NCI-H1436 (cell line): ENCODE measurements at regions not wholly inside any gene's neighbourhood (a gene's known extent, or its start where the extent isn't known, plus 50 kb on each side); places are given as distances from the start of the nearest gene placed in this dataset.

Source experiments
- DNase-seq: peaks from one replicate; lab custom pipeline; 2025; lab: John Stamatoyannopoulos, UW

DNA sequence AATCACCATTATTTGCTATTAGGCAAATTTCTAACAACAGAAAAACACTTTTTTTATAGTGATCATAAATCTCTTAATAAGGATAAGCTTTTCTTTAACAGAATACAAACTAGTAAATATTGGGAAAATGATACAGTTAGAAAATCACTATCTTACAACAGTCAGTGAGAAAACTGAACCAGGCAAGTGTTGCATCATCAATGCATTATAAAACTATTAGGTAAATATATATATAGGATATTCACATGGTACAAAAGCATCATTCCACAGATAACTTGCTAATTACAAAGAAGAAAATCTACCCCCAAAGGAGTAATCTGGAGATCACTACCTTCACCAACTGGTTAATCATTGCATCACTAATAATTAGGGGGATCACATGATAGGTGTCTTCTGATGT, 652.1 kb downstream of the HACE1 start:
- no peak for DNase-seq

DNA sequence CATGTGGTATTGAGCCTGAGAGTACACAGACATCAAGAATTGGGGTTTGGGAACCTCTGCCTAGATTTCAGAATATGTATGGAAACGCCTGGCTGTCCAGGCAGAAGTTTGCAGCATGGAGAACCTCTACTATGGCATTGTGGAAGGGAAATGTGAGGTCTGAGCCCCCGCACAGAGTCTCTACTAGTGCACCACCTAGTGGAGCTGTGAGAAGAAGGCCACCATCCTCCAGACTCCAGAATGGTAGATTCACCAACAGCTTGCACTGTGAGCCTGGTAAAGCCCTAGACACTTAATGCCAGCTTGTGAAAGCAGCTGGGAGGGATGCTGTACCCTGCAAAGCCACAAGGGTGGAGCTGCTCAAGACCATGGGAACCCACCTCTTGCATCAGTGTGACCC, 658.2 kb downstream of the HACE1 start:
- DNase-seq = no peak

DNA sequence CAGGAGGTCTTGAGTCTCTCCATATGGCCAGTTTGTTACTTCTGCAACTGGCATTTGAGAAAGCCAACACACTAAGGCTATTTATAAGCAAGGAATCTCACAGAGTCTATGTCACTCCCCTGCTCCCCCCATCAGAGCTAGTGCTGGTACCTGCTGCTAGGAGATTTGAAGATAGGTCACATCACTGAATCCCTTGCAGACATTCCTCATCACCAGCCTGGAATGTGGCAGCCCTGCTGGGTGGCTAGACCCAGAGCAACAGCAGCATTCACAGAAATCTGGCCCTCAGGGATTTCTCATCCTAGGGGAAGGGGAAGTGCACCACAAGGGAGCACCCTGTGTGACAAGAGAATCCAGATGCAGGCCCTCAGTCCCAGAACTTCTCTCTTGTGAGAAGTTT, 672.1 kb downstream of the HACE1 start:
- no peak for DNase-seq

DNA sequence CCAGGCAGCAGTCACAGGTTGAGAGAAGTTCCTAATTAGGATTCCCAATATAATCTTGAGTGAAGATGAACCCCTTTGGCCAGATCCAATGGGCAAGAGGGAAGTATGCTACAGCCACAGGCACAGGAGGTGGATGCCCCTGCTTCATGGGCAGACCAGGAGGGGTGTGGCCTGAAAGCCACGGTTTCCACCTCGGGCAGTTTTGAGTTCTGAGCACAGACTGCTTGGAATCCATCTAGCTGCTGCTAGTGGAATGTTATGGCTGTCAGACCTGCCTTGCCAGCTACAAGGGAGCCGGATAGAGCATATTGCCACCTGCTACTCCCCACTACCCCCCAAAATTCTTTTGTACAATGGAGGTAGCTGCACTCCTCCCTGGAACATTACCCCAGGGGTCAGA, 672.9 kb downstream of the HACE1 start:
- DNase-seq = no peak

DNA sequence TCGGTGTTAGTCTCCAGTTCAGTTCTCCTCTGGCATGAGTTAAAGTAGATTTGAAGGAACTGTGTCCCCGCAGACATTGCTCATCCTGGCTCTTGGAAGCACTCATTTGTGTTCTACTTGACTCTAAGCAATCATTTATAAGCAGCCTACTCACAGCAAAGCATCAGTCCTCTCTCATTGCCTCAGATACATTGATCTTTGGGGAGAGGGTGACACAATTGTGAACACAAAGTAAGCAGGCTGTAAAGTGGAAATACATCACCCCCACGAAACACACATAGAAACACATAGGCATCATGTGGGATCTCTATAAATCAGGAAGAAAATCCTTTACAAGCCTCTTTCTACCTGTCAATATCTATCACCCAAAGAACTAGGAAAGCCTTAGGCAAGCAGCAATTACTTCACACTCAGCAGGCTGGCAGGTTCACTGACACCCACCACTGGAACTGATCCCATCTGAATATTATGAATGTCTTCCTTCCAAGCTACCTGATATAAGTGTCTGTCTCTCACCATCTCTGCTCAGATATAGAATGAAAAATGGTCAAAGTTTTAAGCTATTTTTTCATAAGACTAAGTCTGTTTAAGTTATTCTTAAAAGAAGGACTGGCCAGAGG, 675.8 kb downstream of the HACE1 start:
- no peak for DNase-seq

DNA sequence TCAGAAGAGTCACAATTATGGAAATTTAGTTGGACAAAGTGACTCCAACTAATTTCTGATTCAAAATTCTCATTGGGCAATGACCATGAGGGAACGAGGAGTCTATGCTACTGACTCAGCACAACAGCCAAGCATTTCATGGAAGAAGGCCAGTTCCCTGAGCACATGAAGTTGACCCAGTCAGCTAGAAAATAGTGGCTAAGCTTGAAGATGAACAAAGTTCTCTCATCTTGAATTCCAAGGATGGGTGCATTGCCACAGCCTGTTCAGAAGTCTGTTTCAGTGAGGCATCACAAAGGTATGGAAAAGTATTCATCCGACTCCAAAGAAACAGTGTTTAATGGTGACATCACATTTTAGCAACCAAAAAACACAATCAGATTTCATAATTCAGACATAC, 676.9 kb downstream of the HACE1 start:
- no peak for DNase-seq

DNA sequence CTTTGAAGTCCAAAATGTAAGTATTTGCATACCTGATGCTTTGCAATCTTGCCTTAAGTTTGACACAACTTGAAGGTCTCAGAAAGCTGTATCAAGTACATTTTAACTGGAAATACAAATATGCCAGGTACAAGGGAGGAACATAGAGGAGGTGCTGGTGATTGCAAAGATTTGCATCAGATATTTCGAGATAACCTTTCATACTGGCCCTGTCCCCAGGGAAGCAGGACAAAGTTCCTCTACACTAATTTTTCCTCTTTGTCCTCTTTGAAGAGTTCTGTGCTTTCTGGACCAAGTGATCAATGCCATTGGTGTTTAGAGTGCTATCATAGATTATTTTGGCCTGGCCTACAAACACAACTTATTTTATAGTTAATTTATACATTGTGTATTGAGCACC, 686.1 kb downstream of the HACE1 start:
- DNase-seq = no peak

DNA sequence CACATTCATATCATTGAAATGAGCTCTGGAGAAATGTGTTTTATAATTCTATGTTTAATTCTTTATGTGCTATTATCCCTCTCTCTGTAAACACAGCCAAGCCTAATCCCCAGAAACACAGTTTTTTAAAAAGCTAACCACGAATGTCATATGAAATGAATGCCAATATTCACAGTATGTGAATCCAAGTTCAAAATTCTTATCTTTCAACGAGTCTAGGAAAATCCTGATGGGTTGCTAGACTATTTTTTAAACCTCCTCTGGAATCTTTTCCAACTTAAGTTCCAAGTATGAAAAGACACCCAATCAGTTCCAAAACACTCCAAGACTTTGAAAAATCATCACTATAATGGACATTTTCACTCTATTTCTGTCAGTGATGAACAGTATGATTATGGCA, 689.3 kb downstream of the HACE1 start:
- no peak for DNase-seq

DNA sequence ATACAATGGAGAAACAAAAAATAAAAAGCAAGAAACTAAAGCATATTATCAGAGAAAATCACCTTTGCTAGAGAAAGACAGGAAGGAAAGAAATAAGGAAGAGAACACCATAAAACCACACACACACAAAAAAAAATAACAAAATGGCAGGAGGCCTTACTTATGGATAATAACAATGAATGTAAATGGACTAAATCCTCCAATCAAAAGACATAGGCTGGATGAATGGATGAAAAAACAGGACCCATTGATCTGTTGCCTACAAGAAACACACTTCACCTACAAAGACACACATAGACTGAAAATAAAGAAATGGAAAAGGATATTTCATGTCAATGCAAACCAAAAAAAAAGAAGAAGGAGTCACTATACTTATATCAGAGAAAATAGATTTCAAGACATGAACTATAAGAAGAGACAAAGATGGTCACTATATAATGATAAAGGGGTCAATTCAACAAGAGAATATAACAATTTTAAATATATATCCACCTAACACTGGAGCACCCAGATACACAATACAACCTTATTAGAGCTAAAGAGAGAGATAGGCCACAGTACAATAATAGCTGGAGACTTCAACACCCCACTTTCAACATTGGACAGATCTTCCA, 693.6 kb downstream of the HACE1 start:
- no peak for DNase-seq

DNA sequence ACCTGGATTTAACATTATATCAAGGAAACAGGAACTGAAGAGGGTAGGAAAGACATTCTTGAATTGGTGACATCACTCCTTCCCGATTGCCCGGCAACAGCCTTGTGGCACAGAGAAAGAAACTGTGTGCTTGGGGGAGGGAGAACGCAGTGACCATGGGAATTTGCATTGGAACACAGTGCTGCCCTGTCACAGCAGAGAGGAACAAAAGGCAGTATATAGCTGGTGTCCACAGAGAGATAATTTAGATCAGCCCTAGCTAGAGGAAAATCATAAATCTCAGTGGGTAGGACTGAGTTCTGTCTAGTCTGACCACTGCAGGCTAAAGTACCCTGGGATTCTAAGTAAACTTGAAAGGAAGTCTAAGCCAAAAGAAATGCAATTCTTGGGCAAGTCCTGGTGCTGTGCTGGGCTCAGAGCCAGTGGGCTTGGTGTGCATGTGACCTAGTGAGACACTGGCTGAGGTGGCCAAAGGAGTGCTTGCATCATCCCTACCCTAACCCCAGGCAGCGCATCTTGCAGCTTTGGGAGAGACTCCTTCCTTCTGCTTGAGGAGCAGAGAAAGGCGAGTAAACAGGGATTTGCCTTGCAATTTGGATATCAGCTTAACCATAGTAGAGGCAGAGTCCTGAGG, 697.6 kb downstream of the HACE1 start:
- no peak for DNase-seq

DNA sequence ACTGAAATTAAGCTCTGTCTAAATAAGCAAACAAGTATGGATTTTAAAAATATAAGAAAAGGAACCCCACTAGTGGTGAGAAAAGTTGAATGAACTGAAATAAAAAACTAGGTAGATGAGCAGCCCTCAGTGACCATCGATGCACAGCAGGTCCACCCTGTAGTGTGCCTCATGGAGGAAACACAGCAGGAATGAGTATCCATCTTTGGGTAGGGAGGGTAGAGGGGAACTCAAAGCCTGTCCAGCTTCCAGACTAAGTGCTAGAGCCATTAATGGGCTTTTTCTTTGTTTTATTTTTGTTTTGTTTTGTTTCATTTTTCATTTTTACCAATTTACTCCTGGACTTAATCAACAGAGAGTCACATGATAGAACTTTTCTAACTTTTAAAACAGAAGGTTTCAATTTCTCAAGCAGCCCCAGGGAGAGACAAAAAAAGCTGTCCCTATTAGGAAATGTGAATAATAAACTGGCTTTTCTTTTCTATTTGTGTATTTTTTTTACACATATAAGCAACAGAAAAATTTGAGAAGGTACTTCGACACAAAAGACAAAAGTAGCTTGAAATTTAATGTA, 700.6 kb downstream of the HACE1 start:
- DNase-seq = no peak

DNA sequence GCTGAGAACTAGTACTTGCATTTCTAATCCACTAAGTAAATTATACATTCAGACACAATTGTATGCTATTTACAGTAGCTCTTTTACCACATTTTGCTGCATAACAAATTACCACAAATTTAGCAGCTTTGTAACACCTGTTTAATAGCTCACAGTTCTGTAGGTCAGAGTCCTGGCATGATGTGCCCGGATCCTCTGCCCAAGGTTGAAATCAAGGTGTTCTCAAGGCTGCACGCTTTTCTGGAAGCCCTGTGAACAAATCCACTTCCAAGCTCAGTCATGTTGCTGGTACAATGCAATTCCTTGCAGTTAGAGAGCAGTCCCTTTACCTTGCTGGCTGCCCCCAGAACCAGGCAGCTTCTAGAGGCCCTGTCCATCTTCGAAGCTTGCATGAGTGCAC, 716.0 kb downstream of the HACE1 start:
- DNase-seq = no peak

DNA sequence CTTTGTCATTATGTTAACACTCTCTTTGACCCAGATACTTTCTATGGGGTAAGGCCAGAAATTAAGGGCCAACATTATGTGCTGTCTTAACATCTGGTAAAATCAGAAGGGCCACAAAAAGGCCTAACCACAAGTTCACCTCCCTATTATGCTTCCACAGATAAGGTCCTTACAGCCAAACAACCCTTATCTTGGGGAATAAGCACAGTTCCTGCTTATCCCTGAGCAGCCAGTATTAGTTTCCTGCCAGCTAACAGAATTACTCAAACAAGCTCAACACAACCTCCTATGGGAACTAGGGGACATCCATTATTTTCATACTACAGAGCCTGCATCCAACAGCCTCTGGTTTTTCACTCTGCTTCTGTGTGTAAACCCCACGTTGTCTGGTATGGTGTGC, 724.8 kb downstream of the HACE1 start:
- DNase-seq = no peak

DNA sequence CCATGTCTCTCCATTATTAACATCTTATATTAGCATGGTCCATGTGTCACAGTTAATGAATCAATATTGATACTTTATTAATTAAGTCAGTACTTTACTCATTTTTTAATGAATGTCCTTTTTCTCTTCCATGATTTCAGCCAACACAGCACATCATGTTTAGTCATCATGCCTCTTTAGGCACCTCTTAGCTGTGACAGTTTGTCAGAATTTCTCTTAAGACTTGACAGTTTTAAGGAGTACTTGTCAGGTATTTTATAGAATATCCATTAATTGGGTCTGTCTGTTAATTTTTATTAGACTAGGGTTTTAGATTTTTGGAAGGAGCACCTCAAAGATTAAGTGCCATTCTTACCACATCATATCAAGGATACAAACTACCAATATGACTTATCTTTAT, 729.4 kb downstream of the HACE1 start:
- no peak for DNase-seq

DNA sequence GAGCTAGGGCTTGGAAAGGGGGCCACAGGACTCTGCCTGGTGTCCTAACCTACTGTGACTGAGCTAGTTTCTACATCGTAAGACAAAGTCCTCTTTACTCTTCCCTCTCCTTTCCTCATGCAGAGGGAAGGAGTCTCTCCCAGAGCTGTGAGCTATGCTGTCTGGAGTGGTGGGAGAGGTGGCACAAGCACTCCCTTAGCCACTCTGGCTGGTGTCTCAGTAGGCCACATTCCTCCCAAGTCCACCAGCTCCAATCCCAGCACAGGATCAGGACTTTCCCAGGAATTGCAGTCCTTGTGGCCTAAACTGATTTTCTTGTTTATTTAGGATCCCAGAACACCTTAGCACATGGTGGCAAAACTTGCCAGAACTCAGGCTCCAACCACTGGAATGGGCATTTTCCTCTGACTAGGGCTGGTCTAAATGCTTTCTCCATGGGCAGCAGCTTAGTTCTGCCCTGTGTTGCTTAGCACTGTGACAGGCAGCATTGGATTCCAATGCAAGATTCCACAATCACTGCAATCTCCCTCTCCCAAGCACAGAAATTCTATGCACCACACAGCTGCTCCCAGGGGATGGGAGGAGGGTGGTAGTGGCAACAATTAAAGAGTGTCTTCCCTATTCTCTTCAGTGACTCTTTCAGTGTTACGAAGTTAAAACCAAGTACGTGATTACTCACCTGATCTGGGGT, 733.3 kb downstream of the HACE1 start:
- DNase-seq = no peak

DNA sequence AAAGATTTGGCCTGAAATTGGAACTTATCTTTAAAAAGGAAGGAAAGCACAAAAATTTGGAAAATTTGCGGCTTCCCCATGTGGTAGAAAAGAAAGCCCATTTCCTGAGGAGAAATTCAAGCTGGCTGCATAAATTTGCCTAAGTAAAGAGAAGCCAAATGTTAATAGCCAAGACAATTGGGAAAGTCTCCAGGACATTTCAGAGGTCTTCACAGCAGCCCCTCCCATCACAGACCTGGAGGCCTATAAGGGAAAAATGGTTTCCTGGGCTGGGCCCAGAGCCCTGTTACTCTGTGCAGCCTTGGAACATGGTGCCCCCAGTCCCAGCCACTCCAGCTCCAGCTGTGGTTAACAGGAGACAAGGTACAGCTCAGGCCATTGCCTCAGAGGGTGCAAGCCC, 736.5 kb downstream of the HACE1 start:
- no peak for DNase-seq

DNA sequence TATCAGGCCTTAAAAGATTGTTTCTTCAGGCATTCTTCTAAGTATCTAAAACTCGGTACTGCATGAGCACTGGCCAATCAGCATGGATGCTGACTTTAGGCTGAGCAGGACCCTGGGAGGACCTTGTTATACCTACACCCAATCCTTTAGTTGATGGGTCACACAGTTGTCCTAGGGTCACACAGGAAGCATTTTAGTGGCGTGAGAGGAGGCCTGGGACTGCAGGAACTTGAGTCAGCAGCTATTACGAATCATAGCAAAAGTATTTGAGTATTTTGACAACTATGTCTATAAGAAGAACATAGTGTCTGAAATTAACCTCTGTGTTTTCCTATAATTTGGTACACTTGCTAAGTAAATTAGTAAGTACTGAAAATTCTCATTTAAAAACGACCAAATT, 741.4 kb downstream of the HACE1 start:
- DNase-seq = no peak

DNA sequence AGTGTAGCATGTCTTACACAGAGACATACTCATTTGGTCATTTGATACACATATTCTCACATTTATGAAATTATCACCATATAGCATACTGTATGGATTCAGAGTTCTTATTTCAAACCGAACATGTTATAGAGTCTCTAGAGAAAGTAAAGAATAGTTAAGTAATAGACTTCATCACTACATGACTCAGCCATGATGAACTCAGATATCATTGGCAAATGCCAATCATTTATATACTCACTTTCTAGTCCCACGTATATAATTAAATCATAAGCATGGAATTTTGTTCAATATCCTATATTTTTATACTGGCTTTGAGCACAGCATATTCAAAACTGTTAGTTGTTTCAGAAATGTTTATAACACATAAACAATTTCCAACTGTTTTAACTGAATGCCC, 749.9 kb downstream of the HACE1 start:
- DNase-seq = no peak

DNA sequence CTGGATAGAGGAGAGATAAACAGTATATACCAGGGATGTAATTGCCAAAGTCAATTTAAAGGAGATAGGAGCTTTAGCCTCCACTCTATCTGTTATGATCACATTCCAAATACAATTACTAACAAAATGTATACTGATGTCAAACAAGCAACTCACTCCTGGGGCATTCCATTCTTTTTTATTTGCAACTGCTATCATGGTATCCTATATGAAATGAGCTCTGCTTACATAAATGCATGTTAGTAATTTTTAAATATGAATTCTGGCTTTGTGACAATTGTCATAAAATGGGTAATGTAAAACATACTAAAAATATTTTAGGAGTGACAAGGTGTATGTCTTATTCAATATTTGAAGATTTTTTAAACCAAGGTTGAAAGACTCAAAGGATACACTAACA, 751.1 kb downstream of the HACE1 start:
- no peak for DNase-seq

DNA sequence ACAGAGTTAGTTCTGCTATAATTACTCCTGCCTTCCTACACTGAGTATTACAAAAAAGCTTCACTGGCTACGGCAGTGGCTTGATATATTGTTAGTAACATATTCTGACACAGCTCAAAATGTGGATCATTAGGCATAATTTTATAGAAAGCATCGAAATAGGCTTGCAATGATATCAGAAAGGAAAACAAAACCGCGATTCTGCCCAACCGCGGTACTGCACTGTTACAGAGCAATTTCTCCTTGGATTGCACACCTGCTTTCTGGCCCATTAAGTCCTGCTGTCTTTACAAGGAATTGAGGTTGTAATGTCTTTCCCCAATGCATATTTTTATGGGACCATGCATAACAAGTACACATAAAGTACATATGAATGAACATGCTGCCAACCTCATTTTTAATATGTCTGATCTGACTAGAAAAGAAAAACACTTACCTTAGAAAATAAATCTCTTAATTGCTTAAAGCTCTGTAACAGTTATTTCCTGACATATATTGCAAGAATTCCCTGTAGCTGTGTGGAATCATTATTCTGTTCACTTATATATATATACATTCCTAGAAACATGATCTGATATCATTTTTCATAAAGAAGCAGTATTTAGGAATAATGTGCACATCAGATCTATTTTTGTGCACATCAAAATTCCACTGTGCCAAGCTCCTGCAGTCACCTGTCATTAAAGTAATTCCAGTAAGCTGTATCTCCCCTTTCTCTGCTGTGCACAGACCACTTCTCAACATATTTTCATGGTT, 763.9 kb downstream of the HACE1 start:
- no peak for DNase-seq

DNA sequence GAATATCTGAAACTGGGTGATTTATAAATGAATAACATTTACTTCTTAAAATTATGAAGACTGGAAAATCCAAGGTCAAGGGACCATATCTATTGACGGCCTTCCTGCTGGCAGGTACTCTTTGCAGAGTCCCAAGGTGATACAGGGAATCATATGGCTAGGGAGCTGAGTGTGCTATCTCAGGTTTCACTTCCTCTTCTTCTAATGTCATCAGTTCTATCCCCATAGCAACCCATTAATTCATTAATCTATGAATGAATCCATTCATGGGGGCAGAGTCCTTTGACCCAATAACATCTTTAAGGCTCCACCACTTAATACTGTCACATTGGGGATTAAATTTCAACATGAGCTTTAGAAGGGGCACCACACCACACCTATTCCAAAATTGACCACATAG, 772.0 kb downstream of the HACE1 start:
- DNase-seq = no peak

DNA sequence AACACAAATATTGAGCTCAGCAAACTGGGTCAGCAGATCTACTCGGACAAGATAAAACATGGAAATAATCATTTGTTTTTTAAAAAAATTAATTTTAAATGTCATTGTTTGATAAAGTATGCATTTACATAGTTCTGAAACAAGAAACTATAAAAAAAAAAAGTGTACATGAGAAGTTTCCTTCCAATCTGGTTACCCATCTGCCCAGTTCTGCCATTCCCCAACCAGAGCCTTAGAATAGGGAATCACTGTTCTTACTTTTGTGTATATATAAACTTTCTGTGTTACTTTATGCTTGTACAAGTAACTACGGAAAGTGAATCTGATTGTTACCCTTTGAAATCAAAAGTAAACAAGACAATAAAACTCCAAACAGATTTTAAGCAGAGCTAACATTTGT, 791.4 kb downstream of the HACE1 start:
- no peak for DNase-seq
